T-helper 9 cell (primary cell): ENCODE measurements at regions not wholly inside any gene's neighbourhood (a gene's known extent, or its start where the extent isn't known, plus 50 kb on each side); places are given as distances from the start of the nearest gene placed in this dataset.
"Not testable (repeated sequence)": the region's sequence is repeated elsewhere in the genome, so short reads cannot be mapped to it uniquely, and the experiment has no call there.

Experiments used
- DNase-seq: peaks from one replicate; pipeline ENCODE4 v3.0.0-alpha.2; 2020

DNA sequence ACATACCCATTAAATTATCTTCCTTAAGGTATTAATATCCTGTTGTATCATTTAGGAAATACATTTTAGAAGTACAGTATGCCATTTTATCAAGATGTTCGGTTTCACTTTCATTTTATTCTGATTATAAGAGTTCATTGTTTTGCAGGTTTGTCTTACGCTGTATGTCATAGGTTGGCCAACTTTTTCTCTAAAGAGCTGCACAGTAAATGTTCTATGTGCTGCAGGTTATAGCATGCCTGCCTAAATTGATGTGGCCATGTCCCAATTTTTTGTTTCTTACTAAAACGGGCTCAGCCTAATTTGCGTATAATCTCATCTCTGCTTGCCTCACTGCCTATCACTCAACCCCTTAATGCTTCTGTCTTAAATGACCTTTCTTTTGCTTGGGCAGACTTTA lies 126.4 kb downstream of the USP22 start:
- DNase-seq: no peak

DNA sequence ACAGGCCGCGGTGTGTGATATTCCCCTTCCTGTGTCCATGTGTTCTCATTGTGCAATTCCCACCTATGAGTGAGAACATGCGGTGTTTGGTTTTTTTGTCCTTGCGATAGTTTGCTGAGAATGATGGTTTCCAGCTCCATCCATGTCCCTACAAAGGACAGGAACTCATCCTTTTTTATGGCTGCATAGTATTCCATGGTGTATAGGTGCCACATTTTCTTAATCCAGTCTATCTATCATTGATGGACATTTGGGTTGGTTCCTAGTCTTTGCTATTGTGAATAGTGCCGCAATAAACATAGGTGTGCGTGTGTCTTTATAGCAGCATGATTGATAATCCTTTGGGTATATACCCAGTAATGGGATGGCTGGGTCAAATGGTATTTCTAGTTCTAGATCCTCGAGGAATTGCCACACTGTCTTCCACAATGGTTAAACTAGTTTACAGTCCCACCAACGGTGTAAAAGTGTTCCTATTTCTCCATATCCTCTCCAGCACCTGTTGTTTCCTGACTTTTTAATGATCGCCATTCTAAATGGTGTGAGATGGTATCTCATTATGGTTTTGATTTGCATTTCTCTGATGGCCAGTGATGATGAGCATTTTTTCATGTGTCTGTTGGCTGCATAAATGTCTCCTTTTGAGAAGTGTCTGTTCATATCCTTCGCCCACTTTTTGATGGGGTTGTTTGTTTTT lies 125.1 kb downstream of the USP22 start:
- not testable (repeated sequence) for DNase-seq

DNA sequence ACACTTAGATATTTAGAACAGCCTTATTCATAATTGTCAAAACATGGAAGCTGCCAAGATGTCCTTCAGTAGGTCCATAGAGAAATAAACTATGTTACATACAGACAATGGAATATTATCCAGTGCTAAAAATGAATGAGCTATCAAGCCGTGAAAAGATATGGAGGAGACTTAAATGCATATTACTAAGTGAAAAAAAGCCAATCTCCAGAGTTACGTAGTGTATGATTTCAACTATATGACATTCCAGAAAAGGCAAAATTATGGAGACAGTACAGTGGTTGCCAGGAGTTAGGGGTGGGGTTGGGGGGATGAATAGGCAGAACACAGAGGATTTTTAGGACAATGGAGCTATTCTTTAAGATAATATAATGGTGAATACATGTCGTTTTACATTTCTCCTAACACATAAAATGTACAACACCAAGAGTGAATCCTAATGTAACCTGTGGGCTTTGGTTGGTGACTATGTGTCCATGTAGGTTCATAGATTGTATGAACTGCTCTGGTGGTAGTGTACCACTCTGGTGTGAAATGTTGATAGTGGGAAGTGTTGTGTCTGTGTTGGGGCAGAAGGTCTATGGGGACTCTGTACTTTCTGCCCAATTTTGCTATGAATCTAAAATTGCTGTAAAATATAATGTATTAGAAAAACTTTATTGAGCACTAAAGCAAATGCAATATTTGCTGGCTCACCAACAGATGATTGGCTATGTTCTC lies 122.6 kb downstream of the USP22 start:
- no peak for DNase-seq

DNA sequence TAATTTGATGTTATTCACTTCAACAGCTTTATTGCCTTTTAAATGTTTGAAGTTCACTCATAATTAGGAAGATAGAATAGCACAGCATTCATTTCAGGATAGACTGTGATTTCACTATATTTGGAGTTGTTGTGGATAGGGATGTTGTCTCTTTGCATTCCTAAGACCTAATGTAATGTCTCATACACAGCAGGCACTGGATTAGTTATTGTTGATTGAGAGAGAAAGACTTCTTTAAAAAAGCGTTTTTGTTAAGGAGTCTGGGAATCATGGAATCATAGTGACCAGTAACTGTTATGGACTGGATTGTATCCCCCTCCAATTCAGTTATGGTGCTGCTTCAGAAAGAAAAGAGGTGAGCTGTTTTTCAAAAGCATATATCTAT lies 122.0 kb downstream of the USP22 start:
- no peak for DNase-seq

DNA sequence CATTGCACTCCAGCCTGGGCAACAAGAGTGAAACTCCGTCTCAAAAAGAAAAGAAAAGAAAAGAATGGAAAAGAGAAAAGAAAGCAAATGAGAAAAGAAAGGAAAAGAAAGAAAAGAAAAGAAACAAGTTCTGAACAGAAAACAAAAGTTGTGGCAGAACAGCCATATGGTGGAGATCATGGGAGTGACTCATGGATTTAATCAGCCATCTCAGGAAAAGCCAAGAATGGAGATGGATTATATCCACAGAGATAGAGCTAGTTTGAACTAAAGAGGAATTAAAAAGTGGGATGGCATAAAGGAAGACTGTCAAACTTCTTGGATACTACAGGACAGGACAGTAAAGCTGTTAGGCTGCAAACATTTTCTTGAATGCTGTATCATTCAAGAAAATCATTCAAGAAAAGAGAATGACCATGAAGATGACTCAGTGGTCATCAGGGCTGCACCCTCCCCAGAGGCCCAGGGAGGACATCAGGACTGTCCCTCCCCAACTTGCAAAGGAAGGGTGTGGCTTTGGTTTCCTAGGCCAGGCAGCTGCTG lies 120.6 kb downstream of the USP22 start:
- DNase-seq: no peak

DNA sequence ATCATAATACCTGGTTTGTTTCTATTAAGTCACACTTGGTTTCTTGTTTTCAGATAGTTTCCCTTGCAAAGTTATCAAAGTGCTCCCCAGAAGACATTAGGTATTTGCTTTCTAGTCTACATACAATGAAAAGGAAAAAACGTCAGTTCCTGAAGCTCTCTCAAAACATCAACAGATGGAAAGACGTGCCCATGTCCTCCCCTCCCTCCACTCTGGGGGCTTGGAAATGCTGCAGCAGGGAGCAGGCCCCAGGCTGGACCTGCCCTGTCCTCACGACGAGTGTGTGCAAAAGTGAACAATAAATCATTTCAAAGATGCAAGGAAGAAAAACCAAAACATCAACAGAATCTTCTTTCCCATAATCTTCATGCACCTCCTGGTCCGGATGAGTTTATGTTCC lies 118.5 kb downstream of the USP22 start:
- DNase-seq: no peak

DNA sequence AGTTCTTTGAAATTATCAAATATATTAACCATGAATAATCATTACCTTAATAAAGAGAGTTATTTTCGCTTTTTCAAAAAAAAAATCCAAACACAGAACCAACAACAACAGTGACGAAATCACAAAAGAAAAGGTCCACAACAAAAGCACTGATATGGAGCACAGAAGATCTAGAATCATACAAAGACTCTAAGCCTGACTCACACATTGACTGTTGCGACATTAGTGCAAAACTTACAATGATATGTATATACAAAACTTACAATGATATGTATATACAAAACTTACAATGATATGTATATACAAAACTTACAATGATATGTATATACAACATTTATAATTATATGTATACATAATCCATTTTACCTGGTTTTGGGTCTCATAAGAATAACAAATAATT lies 117.7 kb downstream of the USP22 start:
- DNase-seq: no peak

DNA sequence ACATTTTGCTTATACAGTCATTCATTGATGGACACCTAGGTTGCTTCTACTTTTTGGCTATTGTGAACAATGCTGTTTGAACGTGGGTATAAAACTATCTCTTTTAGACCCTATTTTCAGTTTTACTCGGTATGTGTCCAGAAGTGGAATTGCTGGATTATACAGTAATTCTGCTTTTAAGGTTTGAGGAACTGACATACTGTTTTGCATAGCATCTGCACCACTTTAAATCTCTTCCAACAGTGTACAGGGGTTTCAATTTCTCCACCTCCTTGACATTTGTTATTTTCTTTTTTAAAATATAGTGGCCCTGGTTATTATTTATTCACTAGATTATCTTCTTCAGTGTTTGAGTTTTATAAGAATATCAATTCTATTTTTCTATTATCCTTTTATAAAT lies 116.9 kb downstream of the USP22 start:
- DNase-seq: no peak

DNA sequence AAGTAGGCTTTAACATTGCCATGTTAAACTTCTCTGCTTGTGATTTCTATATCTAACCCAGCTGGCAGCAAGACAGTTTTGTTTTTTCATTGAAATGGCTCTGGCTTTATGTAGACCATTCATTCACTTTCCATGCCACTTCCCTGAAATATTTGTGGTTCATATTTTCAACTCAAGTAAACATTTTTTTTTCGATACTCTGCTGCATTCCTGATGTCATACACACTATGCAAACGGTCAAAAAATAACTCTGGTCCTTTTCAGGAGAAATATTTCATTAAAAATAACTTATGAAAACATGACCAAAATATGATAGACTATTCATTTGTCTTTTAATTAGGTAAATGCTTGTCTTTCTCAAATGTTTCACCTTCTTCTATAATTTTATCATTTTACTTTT lies 116.3 kb downstream of the USP22 start:
- DNase-seq: no peak

DNA sequence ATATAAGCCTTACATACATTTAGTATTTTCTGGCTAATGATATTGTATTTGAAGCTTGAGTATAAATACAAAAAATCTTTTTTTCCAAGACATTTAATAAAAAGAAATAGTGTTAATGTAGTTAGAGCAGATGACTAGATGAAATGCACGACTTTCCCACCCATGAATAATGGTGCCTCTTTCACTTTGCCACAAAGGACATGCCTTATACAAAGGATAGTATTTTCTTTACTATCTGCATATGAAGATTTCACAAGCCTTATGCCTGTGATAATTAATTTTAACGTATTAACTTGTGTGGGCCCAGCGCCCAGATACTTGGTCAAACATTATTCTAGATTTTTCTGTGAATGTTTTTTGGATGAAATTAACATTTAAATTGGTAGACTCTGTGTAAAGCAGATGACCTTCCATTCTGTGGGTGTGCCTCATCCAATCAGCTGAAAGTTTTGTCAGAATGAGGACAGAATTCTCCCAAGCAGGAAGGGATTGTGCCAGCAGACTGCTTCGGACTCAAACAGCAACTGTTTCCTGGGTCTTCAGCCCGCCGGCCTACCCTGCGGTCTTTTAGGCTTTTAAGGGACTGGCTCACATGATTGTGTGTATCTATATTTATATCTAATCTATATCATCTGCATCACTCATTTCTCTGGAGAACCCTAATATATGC lies 115.4 kb downstream of the USP22 start:
- no peak for DNase-seq

DNA sequence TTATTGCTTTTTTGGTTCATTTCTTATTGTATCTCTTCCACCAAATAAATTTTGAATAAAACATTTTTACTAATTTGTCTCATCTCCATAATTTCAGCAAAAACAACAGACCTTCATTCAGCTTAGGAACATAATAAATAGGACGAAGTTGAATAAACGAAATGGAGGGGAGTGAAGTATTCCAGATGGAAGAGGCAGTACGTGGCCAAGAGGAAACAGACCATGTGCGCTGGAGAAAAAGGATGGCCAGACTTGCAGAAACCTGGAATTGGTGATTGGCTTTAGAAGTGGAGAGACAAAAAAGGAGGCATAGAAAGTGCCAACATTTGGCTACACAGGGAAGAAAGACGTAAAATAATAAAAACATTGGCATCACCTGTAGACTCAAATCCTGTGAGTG lies 113.5 kb downstream of the USP22 start:
- no peak for DNase-seq

DNA sequence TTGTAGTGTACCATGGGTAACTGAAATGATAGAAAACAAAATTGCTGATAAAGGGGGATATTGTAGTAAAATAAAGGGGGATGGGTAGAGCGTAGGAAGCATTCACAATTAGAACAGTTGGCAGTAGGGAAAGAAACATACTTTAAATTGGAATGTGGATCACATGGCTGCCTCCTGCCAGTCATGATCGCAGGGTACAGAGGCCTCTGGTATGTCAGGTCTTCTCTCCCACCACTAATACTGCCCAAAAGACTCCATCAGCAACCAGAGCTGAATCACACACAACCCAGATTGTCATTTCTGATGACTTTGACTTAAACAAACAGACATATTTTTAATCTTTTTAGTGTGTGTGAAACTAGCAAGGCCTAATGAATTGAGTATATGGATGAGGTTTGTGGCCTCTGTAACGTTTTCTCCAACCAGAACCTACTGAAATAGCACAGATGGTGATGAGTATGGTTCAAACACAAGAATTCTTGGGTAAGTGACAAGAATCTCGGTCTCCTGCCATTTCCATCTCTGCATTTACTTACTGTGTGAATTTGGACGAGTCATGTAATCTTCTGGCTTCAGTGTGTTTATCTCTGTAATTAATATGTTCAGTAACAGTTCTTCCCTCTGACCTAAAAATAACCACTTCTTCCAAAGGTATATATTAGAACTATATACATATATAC lies 112.6 kb downstream of the USP22 start:
- DNase-seq: no peak

DNA sequence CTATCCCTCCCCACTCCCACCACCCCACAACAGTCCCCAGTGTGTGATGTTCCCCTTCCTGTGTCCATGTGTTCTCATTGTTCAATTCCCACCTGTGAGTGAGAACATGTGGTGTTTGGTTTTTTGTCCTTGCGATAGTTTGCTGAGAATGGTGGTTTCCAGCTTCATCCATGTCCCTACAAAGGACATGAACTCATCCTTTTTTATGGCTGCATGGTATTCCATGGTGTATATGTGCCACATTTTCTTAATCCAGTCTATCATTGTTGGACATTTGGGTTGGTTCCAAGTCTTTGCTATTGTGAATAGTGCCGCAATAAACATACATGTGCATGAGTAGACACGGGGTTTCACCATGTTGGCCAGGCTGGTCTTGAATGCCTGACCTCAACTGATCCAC lies 109.8 kb downstream of the USP22 start:
- DNase-seq: not testable (repeated sequence)

DNA sequence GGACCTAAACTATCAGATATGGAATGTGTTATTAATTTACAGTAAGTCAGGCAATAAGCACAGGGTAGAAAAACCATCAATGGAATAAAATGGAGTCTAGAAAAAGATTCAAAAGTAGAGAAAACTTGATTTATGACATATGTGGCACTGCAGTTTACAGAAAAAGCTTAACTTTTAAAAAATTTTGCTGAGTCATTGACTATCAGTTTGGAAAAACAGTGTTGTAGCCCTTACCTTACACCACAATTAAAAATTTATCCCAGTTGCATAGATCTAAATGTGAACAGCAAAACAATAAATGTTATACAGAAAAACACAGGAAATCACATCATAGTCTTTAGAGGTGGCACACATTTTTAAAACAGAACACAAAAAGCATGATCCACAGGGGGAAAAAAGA lies 108.5 kb downstream of the USP22 start:
- DNase-seq: no peak

DNA sequence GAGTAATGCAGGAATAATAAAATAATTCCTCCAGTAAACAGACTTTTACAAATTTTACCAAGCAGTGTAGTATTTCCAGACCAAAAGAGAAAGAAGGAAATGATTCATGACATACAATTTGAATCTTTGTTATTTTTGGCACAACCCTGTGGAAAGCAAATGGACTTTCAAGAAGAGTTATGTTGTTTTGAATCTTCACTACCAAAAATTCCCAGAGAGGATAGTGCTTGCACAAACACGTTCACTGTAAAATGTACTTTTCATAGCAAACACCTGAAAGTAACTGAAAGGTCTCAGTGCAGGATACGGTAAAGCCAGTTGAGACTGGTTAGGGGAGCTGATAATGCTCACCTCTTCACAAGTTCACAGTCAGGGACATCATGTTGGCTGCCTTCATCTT lies 107.1 kb downstream of the USP22 start:
- no peak for DNase-seq

DNA sequence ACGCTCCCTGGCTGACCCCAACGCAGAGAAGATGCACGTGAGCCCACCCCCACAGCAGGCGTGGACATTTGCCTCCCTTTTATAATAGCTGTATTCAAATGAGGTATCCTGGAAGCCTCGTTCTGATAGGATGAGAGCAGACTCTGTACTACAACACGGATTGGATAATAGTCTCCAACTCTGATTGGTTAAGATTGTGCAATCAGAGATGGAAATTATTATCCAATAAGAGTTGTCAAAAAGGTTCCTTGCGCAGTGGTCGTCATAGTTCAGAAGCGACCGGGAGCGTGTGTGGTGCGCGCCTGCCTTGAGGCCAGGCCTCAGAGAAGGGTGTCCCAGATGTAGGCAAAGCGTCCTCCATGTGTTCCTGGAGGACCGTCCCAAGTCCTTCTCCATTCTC lies 104.6 kb downstream of the USP22 start:
- no peak for DNase-seq

DNA sequence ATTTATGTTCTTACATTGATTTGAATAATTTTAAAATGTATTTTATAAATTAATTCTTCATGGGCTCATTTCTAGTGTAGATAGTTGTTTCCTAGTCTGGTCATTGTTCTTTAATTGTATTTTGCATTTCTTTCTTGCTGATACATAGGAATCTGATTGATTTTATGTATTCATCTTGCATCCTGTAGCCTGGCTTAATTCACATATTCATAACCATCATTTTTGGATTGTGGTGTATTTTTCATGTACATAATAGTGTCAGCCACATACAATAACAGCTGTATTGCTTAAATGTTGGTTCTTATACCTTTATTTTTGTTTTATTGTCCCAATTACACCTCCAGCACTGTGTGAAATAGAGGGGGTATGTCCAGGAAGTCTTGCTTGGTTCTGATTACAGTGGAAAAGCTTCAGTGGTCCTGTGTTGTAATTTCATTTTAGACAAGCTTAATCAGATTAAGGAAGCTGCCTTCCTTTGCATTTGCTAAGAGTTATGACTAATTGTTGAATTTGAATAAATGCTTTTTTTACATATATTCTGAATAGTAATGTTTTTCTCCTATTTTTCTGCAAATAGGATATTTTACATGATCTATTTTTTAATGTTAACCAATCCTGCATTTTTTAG lies 103.7 kb downstream of the USP22 start:
- no peak for DNase-seq

DNA sequence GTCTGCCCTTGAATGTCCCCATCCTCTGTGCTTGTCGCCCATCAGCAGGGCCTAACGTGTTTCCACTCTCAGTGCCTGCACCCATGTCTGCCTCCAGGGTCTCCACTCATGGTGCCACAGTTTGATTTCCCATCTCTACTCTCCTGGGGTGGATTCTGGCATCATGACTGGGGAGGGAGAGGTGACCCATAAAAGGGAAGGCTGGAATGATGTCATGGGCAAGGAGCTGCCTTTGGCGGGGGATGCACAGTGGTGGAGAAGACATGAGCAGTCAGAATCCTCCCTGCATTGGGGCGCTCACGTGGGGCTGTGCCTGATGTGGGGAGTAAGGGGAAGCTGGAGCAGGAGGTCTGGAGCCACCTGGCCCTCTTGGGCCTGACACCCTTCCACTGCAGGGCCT lies 100.9 kb downstream of the USP22 start:
- DNase-seq: no peak

DNA sequence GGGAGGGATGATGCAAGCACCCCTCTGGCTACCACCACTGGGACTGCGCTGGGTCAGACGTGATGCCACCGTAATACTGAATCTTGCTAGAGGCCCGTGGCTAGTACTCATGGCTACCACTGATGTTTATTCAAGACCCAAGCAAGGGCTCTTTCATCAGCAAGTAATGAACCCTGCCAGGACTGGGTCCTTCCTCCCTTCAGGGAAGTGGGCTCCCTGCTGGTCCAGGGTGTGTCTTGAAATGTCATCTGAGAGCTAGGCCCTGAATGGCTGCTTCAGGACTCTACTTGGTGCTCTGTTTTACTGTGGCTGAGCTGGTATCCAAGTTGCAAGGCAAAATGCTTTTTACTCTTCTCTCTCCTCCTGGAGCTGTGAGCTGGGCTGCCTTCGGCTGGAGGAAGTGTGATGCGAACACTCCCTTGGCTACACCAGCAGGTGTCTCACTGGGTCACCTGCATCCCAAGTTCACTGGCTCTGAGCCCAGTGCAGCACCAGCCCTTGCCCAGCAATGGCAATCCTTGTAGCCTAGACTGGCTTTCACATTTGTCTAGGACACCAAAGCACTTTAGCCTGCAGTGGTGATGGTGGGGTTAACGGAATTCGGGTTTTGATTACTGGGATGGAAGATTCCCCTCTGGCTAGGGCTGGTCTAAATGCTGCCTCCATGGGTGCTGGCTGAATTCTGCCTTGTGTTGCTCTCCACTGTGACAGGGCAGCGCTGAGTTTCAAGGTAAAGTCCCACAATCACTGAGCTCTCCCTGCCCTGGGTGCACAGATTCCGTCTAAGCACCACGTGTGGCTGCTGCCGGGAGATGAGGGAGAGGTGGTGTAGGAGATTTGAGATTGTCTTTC lies 98.6 kb downstream of the USP22 start:
- no peak for DNase-seq

DNA sequence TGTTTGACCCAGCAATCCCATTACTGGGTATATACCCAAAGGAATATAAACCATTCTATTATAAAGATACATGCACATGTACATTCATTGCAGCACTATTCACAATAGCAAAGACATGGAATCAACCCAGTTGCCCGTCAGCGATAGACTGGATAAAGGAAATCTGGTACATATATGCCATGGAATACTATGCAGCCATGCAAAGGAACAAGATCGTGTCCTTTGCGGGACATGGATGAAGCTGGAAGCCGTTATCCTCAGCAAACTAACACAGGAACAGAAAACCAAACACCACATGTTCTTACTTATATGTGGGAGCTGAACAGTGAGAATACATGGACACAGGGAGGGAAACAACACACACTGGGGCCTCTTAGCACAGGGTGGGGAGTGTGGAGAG lies 95.1 kb downstream of the USP22 start:
- not testable (repeated sequence) for DNase-seq

DNA sequence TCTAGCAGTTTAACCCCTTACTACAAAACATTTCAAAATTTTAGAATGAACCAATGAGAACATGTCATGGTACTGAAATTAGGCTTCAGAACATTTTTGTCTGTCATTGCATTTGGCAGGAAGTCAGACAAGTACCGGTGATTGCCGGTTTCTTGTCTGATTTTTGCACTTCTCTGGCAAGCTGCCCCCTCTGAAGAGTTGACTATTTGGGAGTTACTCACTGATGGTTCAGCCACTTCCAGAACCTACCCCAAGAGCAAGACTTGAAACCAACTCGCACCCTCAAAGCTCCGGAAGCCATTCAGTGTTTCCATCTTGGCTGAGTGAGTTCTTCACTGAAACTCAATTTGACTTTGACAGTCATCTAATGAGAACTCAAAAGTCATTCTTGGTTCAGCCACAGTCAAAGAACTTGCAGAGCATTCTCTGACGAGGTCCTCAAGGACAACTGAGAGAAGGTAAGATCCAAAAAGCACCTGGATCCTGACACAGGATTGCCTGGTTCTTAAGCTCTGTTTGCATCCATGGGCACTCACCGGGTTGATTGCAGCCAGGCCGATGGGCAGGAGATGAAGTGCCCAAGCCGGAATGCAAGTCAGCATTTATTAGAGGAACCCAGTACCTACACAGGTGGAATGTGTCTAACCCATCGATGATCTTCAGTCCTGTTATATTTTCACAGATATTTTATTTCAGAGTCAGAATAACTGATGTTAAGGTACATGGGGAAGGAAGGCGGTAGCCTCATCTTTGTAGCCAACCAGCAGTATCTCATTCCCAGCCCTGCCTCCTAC lies 93.6 kb downstream of the USP22 start:
- no peak for DNase-seq
